ENCODE measurements at regions not wholly inside any gene's neighbourhood (a gene's known extent, or its start where the extent isn't known, plus 50 kb on each side); places are given as distances from the start of the nearest gene placed in this dataset.
"Not testable (repeated sequence)": the region's sequence is repeated elsewhere in the genome, so short reads cannot be mapped to it uniquely, and the experiment has no call there.

DNA sequence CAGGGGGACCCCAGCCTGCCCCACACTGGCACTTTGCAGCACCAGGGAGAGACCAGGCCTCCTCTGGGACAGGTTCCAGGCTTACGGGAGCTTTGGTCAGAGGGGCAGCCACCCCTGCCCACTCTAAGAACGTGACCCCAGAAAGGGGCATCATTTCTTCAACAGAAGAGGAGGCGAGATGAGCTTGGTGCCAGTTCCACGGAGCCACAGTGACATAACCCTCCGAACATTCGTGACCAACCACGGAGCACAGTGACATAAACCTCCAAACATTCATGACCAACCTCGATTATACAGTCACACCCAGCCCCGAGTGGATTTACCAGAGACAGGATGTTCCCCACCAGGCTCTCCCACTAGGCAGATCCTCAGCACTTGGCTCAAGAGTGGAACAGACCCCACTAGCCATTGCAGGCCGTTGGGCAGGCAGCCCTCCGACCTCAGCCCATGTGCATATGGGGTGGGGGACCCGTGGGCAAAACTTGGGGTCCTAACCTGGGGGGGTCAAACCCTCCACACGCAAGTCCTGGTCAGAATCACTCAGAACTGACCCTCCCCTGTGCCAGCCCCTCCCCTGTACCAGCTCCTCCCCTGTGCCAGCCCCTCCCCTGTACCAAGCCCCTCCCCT is 112.9 kb downstream of the METRNL start:
- no peak for DNase-seq

DNA sequence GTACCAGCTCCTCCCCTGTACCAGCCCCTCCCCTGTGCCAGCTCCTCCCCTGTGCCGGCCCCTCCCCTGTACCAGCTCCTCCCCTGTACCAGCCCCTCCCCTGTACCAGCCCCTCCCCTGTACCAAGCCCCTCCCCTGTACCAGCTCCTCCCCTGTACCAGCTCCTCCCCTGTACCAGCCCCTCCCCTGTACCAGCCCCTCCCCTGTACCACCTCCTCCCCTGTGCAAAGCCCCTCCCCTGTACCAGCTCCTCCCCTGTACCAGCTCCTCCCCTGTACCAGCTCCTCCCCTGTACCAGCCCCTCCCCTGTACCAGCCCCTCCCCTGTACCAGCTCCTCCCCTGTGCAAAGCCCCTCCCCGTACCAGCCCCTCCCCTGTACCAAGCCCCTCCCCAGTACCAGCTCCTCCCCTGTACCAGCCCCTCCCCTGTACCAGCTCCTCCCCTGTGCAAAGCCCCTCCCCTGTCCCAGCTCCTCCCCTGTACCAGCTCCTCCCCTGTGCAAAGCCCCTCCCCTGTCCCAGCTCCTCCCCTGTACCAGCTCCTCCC is 113.5 kb downstream of the METRNL start:
- not testable (repeated sequence) for DNase-seq

DNA sequence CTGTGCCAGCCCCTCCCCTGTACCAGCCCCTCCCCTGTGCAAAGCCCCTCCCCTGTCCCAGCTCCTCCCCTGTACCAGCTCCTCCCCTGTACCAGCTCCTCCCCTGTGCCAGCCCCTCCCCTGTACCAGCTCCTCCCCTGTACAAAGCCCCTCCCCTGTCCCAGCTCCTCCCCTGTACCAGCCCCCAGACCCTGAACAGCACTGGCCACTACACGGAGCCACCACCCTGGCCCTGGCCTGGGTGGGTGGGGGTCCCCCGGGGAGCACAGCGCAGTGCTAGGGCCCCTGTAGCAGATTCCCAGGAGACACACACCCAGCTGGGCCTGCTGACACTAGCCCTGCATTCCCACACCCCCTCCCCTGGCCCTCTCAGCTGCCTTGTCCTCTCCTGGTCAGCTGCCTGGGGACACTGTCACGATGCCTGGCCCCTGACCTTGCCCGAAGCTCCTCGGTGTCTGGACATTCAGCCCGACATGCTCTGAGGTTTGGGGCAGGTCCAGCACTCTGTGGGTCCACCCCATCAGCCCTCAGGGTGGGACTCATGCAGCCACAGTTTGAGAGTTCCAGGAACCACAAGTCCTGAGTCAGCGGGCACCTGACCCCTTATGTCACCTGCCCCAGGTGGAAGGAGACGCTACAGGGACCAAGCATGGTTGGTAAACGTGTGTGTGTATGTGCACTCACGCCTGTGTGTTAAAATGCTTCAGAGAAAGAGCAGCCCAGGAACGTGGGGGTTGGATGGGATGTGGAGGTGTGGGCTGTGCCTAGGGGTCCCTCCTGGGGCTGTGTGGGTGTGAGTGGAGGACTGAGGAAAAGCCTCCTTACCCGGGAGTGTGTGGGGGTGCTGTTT is 114.2 kb downstream of the METRNL start:
- DNase-seq: no peak

DNA sequence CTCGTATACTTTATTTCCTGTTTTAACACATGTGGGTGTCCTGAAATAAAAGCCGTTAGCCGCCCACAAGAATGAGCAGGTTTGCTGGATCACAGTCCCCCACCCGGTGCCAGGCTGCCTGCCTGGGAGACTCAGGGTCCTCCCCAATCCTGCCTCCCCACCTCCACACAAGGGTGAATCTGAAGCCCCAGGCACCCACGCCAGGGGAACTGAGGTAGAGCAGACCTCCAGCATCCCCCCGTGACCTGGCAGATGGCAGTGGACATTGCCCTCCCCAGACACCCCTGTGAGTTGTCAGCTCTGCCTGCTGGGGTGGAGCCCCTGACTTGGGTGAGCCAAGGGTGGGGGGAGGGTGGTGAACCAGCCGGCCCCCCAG is 114.8 kb downstream of the METRNL start:
- no peak for DNase-seq

DNA sequence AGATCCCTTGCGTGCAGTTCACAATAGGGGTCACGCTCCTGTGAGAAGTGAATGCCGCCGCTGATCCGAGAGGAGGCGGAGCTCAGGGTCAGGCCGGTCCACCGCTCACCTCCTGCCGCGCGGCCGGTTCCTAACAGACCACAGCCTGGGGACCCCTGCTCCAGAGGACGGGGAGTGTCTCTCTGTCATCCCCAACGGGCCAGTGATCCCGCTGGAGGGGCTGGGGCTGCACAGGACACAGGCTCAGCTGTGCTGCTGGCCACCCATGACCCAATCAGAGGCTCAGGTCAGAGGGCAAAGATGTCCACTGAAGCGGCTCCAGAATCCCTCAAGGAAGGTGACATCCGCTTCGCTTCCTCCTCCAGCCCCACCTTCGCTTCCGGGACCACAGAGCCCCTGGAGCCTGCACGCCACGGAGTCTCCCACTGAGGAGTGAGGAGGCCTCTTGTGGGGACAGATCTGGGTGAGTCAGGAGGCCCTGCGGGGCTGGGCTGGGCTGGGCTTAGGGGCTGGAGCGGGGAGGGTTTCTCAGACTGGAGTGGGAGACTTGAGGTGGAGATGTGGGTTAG is 115.4 kb downstream of the METRNL start:
- no peak for DNase-seq

DNA sequence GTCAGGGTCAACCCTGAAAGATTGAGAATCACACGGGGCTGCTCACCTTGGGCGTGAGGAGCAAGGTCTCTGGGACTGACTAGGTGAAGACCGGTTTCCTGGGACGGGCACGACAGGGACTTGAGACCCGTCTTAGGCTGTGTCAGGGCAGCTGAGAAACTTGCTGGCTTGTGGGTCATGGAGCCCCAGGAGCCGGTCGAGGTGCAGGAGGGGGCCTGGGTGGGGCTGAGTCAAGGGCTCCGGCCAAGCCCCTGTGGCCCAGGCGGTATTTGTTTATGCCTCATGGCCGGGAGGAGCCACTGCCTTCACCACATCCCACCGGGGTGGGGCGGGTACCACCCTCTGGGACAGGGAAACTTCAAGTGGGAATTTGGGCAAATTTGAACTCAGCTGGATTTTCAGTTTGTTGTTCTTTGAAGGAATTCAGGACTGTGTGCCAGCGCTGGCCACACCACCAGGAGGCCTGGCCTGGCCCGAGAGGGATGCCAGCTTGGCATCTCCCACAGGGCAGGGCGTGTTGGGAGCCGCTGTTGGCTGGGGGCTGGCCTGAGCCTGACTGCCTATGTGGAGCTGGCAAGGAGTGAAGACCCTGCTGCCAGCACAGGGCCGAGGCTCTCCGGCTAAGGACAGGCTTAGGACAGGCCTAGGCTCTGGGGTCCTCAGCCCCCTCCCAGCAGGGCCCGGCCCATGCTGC is 116.1 kb downstream of the METRNL start:
- DNase-seq: no peak

DNA sequence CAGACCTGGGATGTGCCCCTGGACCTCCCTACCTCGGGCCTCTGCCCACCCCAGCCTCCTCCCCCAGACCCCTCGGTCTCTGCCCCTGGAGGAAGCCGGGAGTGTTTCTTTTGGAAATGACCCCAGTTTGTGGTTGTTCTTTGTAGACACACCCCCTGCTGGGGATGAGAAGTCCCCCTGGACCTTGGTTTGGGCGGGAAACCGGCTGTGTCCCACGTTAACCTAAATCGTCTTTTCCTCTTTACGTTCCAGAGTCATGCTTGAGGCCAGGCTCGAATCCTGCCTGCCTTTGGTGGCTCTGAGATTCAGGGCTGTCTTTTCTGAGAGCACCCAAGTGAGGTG is 116.6 kb downstream of the METRNL start:
- no peak for DNase-seq

DNA sequence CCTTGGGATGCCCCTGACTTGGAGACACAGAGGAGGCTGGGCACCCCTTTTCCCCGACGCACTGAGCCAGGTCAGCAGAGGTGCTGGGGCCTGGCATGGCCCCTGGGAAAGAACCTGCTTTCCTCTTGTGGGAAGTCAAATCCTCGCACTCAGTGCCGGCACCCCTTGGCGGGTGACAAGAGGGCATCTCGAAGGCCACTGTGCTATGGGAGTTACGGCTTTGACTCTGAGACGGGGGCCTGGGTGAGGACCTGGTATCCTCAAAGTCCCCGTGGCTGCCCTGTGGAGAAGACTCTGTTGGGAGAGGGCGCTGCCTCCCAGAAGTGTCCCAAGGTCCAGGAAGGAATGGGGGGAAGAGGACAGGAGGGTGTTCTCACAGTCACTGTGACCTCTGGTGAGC is 117.0 kb downstream of the METRNL start:
- no peak for DNase-seq

DNA sequence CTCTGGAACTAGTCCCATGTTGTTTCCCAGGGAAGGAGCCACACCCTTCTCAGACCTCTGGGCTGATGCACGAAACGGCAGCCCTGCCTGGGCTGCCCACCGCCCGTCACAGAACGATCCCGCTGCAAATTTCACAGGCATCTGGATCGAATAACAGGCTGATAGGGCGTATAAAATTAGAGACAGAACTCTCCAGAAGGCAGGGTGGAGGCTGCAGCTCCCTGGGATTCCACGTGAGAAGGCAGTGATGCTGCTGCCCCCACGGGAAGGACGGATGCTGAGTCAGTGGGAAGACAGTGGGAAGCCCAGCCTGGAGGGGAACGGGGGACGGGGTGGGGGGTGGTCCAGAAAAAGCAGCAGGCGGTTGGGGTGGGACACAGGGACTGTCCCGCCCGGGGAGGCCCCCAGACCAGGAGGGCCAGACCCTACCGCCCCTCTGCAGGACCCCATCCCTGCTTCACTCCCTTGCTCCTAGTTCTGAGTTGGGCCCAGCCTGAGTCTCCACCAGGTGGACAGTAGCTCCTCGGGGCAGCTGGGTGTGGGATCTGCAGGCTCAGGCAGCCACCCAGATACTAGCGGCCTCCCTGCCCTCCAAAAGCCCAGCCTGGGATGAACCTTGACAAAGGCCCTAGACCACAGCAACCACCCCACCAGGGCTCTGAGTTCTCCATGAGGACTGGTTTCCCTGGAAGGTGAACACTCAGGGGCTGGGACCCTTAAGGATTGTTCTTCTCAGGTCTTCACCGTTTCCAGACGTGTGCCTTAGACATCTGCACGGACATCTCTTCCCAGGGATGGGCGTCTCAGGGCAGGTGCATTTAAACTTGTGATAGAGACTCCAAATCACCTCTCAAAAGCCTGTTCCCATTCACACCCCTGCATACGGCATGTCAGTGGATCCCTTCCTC is 117.8 kb downstream of the METRNL start:
- no peak for DNase-seq

DNA sequence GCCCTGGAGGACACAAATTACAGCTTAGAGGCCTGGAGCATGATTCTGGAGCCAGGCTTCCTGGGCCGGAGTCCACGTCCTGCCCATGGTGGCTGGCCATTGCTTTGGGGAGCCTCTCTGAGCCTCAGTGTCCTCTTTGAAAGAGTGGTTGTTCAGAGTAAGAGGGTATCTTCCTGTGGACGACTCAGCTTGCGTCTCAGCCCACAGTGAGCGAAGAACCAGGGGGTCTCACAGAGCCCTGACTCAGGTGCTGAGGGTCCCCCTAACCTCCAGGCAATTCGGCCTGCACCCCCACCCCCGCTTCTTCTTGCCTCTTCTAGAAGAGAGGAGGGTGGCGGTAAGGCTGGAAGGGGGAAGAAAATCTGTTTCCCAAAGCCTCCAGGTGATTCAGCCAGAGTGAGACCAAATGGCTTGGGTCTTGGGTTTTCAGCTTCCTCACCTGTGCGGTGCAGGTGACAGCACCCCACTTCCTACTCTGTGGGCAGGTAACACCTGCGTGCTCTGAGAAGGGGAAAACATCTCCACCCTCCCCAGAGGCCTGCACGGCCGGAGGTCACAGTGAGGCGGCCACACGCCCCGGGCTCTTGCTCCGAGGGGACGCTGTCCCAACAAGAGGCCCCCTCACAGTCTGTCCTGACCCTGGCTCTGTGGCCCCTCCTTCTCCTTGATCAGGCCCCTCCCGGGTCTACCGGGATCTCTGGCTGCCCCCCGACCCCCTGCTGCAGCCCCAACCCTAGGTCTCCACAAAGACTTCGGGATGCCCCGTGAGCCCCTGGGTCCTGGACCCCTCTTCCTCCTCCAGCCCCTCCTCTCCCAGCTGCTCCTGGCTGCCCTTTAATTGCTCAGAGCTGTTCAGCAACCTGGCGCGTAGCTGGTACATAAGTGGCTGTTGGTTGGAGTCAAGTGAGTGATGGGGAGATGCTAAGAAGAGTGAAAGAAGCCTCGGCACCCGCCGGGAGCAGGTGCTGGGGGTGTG is 119.2 kb downstream of the METRNL start:
- DNase-seq: no peak

DNA sequence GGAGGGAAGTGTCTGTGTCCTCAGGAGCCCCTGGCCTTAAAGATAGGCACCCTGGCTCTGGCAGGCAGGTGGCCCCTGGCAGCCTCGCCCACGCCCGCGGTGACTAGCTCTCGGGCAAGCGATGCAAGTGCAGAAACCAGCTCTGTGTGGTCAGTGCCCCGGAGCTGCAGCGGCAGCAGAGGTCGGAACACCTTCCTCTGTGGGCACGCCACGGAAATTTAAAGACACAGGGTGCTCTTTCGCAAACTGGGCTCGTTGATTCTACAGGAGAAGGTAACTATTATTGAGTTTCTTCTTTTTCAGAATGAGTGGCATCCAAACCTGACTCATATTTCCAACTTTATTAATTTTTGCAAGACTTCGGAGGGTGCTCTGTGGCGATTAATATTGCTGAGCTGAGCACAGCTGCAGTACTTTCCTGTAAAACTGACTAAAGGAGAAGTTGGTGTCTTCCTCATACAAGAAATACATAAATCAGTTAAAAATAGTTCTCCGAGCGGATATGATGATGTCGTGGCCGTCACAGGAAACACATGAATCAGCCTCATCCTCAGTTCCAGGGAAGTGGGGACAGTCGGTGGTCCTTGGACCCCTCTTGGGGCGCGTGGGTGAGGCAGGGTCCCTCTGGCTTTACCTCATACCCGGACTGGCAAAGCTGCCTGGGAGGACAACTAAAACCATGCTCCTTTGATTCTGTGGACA is 120.2 kb downstream of the METRNL start:
- DNase-seq: no peak

DNA sequence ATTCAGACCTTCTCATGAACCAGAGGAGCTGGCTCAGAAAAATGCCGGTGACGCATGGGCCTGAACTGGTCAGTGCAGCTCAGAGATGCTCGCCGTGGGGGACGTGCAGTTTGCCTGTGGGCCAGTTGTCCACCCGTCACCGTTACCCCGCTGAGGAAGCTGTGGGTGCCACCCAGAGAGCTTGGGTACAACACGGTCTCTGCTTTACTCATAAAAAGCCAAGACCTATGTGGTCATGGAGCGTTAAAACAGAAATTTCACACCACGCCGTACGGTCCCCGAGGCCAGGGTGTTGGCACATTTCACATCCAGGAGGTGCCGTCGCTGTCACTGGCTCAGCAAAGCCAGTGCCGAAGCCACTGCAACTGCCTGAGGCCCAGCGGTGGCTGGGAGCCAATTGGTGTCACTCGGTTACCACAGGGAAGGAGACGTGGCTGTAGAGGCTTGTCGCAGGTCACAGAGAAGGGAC is 120.9 kb downstream of the METRNL start:
- DNase-seq: no peak

DNA sequence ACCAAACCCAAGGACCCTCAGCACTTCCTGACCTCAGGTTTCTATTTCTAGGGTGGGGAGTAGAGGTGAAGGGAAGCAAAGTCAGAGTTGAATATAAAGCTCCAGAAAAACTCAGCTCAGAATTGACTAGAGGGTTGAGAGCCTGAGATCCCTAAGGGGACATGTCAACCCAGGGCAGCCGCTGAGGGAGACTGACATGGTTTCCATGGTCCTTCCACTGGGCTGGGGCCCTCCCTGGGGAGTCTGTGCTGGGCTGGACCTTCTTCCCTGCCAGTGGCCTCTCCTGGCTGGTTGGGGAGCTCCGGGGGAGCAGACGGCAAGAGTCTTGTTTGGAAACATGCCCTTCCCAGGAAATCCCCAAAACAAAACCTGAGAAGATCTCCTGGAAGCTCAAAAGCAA is 121.3 kb downstream of the METRNL start:
- DNase-seq: no peak

DNA sequence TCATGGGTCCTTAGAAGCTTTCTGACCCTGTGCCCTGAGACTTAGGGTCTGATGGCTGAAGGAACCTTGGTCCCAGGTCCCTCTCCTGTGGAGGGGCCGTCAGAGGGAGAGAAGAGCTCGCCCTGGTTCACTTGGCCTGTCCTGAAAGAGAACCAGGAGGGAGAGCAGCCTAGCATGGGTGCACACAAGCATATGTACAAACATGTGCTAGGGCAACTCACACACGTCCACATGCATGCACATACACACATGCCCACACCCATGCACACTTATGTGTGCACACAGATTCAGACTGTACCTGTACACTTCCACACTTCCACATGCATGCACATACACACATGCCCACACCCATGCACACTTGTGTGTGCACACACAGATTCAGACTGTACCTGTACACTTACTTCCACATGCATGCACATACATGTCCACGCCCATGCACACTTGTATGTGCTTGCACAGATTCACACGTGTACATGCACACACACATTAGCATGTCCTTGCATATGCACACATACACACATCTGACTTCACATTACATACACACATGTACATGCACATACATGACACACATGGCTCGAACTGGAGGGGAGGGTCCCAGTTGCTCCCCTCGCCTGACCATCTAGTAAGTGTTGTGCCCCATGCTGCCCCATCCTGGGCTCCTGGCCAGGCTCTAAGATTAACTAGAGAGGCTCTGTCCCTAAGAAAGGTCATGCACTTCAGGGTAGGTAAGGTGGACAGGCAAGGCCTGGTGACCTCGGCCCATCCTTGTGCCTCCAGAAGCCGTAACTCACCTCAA is 122.0 kb downstream of the METRNL start:
- no peak for DNase-seq

DNA sequence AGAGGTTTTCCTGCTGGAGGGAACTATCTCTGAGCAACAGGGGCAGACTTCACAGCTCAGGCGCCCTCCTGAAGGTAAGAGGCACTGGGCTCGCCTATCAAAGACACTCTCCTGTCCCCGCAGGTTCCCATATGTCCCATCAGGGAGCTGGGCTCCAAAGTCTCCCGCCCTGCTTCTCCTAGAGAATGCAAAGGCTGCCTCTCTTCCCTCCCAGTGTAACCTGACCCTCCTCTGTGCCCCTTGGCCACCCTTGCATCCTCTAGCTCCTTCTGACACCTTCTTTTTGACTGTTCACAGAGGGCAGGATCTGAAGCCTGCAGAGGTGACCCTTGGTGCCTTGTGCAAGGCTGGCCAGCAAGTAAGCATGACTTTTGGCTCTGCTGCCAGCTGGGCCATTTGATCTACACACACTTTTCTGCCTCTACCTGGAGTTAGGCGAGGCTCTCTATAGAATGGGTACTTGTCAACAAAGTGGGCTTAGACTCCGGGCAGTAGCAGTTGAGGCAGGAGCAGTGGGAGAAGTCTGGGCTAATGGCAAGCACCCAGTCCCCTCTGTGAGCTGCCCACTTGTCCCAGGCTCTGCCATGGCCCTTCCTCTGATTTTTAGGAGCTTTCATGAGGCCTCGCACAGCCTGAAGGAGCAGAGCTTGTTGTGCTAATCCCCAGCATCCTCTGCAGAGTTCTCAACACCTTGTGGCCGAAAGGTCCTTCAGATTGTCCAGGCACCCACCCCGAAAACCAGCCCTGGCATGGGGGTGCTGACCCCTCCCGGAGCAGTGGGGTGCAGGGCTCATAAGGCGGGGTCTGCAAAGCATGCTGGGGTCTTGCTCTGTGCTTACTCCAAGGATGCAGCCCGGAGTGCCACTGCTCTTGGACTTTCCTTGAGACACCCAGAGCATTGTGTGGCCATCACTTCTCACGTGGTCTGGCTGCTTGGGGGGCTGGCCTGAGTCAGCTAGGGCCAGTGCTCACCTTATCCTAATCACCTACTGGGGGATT is 122.9 kb downstream of the METRNL start:
- no peak for DNase-seq

DNA sequence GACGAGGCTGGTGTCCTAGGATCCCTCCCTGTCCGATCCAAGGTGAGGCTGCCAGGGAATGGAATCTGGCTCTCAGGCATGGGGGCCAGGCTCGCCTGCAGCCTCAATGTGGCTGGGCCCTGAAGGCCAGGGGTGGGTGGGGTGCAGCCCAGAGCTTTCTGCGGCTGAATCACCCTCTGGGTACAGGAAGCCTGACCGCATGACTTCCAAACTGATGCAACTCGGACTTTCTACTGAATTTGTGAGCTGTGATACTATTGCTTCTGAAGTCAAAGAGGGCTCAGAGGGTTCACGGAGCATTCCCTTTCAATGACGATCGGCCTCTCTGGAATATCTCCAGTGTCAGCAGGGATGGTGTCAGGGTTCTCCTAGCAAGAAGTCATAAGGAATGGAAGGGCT is 123.7 kb downstream of the METRNL start:
- no peak for DNase-seq

DNA sequence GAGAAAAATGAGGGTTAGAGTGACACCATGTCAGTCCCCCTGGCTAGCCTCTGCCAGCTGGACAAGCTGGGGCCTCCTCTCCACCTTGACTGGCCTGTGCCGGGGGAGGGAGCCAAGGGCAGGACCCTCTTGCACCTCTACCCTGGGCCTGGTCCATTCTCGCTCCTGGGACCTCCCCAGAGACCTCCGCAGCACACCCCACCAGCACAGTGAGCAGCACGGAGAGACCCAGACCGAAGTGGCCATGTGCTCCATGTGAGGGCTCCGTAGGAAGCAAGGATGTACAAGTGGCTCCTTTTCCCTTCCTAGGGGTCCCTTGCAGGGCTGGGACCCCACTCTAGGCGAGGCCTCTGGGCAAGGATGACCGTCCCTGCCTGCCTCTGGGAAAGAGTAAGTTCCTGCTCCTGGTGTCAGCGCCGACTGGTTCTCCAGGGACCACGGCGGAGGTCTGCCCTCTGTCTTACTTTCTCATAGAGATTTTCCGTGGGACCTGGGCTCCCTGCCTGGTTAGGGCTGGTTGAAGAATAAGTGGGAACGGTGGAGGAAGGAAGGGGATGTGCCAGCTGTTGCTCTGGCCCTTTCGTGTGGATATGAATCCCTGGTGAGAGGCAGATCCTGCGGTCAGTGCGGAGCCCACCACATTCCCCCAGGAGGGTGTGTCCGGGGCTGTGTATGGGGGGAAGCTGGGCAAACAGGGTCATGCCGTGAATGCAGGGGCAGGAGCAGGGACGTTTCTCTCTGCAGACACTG is 124.2 kb downstream of the METRNL start:
- DNase-seq: no peak

Data from activated T-cell treated with anti-CD3 and anti-CD28 coated beads for 4 hours (primary cell).